Coronary artery (tissue), 2 donors: ENCODE measurements at regions not wholly inside any gene's neighbourhood (a gene's known extent, or its start where the extent isn't known, plus 50 kb on each side); places are given as distances from the start of the nearest gene placed in this dataset.

Experiments
- DNase-seq: peaks from one replicate; pipeline ENCODE4 v3.0.0-alpha.2; 2017; ENCODE audit warnings: low spot score
- H3K27ac ChIP-seq, 2 donors: fragments of 200-600 bp; sonication (generic); one replicate each; pipeline ENCODE4 v1.5.1; 2016 to 2019
- H3K4me3 ChIP-seq: fragments of 200-600 bp; sonication (generic); 2 replicates; pipeline ENCODE4 v1.5.1; 2016; ENCODE audit warnings: mild to moderate bottlenecking, moderate library complexity
- TF ChIP-seq, protein P1 (sequence below): fragments of 200-600 bp; sonication (generic); IDR thresholded peaks from one replicate; pipeline ENCODE4 v1.5.1; 2019; ENCODE audit warnings: antibody characterized with exemption

- no peak for DNase-seq
- Histone ChIP-seq H3K4me3 (no peak overlapping the region), H3K27ac (no peak overlapping the region)
- TF ChIP-seq, protein P1, sequence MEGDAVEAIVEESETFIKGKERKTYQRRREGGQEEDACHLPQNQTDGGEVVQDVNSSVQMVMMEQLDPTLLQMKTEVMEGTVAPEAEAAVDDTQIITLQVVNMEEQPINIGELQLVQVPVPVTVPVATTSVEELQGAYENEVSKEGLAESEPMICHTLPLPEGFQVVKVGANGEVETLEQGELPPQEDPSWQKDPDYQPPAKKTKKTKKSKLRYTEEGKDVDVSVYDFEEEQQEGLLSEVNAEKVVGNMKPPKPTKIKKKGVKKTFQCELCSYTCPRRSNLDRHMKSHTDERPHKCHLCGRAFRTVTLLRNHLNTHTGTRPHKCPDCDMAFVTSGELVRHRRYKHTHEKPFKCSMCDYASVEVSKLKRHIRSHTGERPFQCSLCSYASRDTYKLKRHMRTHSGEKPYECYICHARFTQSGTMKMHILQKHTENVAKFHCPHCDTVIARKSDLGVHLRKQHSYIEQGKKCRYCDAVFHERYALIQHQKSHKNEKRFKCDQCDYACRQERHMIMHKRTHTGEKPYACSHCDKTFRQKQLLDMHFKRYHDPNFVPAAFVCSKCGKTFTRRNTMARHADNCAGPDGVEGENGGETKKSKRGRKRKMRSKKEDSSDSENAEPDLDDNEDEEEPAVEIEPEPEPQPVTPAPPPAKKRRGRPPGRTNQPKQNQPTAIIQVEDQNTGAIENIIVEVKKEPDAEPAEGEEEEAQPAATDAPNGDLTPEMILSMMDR = no peak
Measured at GRCh38 chr17:34511265-34511664, 68.1 kb upstream of the TMEM132E start.

DNA sequence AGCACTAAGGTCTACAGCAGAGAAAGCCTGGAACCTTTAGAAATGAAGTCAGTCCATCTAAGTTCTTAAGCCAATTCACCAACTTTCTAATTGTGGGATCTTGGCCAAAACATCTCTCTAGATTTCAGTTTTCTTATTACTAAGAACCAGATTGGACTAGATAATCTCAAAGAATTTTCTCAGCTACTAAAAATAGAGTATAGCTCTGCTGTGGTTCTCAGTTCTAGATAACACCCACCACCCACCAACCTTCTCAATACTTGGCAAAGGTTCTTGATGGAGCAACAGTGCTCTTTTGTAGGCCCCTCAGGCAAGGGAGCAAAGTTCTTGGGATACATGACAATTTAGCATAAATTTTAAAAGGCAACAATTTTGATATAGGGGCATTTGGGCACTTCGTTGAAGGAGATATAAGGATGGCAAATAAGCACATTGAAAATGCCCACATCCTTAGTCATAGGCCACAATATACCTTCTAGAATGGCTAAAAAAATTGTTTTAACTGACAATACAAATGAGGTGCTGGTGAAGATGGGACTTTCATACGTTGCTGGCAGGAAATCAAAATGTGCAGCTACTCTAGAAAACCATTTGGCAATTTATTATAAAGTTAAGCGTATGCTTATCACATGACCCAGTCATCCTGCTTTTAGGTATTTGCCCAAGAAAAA, 74.4 kb upstream of the TMEM132E start:
- DNase-seq = no peak
- Histone ChIP-seq H3K27ac (no peak overlapping the region), H3K4me3 (no peak overlapping the region)
- TF ChIP-seq, protein P1 = no peak

- DNase-seq = no peak
- H3K27ac ChIP-seq = no peak overlapping the region
- TF ChIP-seq, protein P1 = no peak
- no peak overlapping the region for H3K4me3 ChIP-seq
Measured at GRCh38 chr17:34503528-34504195, 75.7 kb upstream of the TMEM132E start.

DNA sequence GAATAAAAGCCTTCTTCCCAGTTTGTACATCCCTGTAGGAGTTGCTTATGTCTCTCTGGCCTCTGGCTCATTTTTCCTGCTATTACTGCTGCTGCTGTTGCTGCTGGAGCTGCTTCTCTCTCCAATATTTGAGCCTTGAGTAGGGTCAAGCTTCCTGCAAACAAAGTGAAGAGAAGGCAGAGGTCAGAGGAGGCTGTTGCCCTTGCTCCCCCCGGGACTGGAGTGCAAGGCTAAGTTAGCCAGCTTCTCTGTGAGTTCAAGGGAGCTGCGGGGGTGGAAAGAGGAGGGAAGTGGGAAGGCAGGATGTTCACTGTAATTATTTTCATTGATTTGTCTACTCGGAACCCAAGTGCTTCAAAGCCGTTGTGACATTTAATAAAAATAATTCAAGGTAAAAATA, 77.0 kb upstream of the TMEM132E start:
- Histone ChIP-seq H3K27ac (no peak overlapping the region), H3K4me3 (no peak overlapping the region)
- TF ChIP-seq, protein P1 = no peak
- DNase-seq = no peak

DNA sequence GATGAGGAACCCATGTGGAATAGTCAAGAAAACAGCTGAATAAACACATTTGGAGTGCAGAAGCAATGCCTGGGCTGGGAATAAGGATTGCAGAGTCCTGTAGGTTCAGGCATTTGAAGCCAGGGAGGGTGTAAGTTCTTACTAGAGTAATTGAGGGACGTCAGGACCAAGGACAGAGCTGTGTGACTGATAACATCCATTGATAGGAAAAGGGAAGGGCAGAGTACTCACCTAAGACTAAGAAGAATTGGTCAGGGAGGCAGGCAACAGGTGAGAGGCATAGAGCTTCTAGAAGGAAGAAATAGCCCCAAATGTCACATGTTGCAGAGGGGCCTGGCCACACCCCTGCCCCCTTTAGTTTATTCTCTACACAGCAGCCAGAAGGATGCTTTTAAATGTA, 79.8 kb upstream of the TMEM132E start:
- Histone ChIP-seq H3K27ac (no peak overlapping the region), H3K4me3 (no peak overlapping the region)
- TF ChIP-seq, protein P1 = no peak
- DNase-seq = no peak

DNA sequence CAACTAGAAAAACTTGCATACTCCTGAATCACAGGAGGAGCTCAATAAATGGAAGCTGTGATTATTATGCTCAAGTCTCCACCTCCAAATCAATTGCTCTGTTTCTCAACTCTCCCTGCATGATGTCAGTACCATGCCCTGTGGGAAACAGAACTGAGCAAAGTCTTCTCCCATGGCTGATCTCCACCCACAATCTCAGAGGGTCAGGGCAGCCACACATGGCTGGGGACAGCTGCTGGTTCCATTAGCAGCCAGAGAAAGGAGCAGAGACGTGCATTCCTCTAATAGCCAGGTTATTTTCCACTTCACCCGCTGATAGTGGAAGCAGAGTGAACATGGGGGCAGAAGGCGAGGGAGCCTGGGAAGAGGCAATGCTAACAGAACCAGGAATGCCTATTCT, 85.5 kb upstream of the TMEM132E start:
- no peak overlapping the region for H3K27ac ChIP-seq
- TF ChIP-seq, protein P1 = no peak
- H3K4me3 ChIP-seq = no peak overlapping the region
- no peak for DNase-seq

DNA sequence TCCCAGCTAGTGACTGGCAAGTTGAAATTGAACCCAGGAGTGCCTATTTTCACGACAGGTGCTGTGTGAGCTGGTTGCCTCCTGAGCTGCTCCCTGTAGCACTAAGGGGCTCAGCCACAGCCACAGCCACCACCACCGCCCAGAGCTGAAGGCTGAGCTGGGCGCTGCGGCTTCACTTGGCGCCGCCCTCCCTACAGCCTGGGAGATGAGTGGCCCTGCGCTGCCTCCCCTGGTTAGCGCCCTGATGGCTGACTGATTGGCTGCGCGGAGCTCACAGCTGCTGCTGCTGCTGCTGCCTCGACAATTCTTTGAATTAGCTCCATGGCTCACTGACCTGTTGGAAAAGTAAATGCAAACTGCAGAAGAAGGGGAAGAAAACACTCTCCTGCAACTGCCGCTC, 91.8 kb upstream of the TMEM132E start:
- TF ChIP-seq, protein P1 = no peak
- Histone ChIP-seq H3K27ac (no peak overlapping the region), H3K4me3 (no peak overlapping the region)
- DNase-seq = no peak
